HG03442 (cell line): ENCODE measurements at regions not wholly inside any gene's neighbourhood (a gene's known extent, or its start where the extent isn't known, plus 50 kb on each side); places are given as distances from the start of the nearest gene placed in this dataset.

Experiments
- ATAC-seq: cut with Tn5 transposase; IDR thresholded peaks from one replicate; pipeline ENCODE4 v1.9.1; 2021; ENCODE audit warnings: mild to moderate bottlenecking, moderate library complexity; ENCODE audit not compliant: unreplicated experiment

GRCh38 chr11:112398798-112399478 is 138.3 kb upstream of the PLET1 start:
- no peak for ATAC-seq

DNA sequence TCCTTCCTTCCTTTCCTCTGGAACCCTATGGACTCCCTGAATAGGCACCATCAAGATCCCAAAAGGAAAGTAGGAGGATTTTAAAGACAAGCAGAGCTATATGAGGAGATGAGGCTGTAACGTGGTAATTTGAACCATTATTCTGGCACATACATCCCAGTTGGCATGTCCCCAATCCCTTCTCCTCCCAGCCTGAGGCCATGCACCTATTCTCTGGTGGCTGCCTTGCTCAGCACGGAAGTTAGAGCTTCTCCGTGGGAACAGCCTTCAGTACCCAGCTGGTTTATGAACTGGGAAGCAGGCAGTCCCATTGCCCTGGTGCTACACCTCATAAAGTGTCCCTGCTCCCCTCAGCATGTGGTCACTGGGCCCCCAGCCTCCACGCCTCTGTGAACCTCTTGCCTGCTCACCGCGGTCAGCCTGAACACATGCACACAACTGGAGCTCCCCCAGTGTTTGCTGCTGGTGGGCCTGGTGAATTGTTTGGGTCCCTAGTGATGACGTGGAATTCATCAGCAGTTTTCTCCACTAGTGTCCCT is 139.9 kb upstream of the PLET1 start:
- no peak for ATAC-seq

DNA sequence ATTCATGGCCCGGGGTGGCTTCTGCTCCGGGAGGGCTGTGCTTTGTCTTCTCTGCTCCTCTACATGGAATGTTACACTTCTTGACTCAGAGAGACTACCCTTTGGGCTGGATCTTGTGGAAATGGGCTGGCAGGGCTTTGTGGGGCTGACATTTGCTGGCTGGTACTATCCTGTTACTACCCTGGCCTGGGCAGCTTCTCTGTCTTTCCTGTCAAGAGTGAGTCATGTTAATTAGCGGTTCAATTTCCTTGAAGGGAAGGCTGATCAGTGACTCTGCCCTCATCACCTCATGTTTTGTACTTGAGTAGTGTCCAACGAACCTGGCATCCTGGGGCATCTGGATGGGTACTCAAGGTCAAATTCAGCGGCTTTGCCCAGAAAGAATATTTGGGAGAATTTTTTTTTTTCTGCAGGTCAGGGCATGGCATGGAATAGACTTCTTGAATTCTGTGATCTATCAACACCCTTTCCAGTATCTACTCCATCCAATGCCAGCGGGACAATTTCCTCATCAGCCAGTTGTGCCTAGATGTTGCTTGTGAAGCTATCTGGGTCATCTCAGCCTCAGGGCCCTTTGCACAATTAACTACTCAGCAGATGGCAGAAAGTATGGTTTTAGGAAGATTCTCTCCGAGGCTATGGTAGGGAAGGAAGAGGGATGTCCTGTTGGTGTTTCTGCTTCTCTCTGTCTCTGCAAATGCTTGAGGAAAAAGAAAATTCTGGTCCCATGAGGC is 140.5 kb upstream of the PLET1 start:
- ATAC-seq: no peak

GRCh38 chr11:112403432-112403831 is 142.8 kb upstream of the PLET1 start:
- no peak for ATAC-seq

DNA sequence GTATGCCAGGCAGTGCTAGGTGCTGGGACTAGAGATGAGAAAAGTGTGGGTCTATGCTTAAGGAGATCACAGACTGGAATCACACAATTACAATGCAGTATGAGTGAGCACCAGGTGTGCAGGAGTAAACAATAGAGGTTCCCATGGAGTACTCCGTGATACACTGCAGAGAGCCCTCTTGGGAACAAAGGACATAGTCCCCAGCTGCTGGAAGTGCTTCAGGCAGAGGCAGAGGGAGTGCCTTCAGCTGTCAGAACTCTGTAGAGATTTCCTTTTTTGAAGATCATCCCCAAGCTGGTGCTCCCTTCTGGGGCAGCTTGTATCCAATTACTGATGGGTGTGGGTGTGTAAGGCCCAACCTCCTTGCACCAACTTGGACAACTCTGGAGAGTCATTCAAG is 143.5 kb upstream of the PLET1 start:
- ATAC-seq: no peak

DNA sequence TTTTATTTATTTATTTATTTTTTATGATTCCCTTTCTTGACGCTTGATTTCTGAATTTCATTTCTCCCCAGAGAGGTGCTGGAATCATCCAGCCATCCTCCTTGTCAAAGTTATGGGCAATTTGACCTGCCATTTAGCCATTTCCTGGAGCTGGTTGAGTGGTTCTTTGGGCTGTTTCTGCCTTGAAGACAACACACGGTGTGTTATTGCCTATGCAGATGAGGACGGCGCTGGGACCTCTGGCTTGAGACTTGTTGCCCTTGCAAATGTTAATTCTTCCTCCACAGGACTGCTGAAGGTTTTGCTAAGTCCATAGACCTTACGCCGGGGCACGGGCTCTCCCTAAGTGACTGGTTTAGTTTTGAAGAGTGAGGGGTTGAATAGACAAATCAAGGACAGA is 147.9 kb upstream of the PLET1 start:
- no peak for ATAC-seq

GRCh38 chr11:112410325-112410724 is 149.7 kb upstream of the PLET1 start:
- no peak for ATAC-seq

DNA sequence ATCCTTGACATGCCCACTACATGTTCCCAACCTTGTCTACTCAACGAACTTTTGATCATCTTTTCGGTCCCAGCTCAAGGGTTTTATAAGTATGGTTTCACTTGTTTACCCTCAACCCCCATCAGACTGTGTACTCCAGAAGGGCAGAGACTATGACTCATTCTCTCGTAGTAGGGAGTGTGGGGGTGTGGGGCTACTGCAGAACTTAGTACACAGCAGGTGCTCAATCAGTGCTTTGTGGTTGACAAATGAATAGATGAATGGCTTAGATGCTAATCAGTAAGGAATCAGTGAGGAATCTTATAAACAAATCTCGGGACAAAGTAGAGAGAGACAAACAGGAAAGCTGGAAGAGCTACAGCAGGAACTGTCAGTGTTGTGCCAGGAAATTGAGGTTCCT is 151.7 kb upstream of the PLET1 start:
- no peak for ATAC-seq

GRCh38 chr11:112417339-112417738 is 156.7 kb upstream of the PLET1 start:
- no peak for ATAC-seq

DNA sequence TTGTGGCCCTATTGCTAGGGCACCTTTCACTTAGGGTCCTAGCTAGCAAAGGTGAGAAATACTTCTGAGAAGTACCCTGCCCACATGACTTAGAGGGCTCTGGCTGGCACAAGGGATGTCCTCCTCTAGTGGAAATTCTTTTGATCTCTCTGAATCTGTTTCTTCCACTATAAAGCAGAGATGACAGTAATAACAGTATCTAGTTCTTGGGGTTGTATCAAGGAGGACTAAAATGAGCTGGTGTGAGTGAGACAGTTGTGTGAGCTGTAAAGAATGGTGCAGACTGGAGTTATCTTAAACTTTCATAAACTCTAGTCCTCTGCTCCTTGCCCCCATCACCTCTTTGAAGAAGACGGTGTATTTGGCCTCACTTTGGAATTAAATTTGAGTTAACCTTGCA is 157.8 kb upstream of the PLET1 start:
- no peak for ATAC-seq

DNA sequence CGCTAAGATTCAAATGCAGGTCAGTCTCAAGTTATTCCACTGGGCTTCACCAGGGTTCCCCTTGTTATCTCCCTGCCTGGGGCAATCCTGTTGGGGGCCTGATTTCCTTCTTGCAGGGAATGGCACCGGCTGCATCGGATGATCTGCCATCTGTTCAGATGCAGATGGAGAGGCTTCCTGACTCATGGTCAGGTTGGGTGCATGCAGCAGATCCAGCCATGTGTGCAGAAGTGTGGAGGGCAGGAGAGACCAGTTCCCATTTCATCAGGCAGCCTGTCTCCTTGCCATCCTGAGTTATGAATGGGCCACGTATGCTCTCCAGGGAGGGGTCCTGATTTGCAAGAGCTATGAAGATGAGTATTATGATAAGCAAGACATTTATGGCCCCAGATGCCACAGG is 161.2 kb upstream of the PLET1 start:
- ATAC-seq: no peak

- ATAC-seq: no peak
These were observed 164.5 kb upstream of the PLET1 start for GRCh38 chr11:112425121-112425520.

- no peak for ATAC-seq
These were observed 176.4 kb upstream of the PLET1 start for GRCh38 chr11:112437096-112437495.

- no peak for ATAC-seq
These were observed 179.0 kb upstream of the PLET1 start for GRCh38 chr11:112439614-112440013.

GRCh38 chr11:112440518-112440917 is 179.9 kb upstream of the PLET1 start:
- ATAC-seq: no peak

GRCh38 chr11:112448168-112448567 is 187.5 kb upstream of the PLET1 start:
- no peak for ATAC-seq

DNA sequence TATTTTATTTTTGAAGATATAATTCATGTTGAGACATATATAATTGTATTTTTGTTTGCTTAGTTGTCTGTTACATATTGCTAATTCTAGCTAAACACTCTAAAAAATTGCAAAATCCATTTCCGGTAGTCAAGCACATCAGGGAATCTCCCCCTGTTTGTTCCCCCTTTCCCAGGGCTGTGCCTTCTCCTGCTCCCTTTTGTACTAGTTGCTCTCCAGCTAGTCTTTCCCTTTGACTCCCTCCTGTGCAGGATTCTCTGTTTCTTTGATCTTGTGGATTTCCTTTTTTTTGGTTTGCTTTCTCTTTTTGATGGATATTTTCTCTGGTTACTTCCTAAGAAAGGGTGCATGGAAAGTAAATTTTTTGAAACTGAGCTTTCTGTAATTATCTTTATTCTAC is 188.1 kb upstream of the PLET1 start:
- no peak for ATAC-seq

- no peak for ATAC-seq
These were observed 190.6 kb upstream of the PLET1 start for GRCh38 chr11:112451250-112451649.

- ATAC-seq: no peak
These were observed 193.2 kb upstream of the PLET1 start for GRCh38 chr11:112453601-112454577.

DNA sequence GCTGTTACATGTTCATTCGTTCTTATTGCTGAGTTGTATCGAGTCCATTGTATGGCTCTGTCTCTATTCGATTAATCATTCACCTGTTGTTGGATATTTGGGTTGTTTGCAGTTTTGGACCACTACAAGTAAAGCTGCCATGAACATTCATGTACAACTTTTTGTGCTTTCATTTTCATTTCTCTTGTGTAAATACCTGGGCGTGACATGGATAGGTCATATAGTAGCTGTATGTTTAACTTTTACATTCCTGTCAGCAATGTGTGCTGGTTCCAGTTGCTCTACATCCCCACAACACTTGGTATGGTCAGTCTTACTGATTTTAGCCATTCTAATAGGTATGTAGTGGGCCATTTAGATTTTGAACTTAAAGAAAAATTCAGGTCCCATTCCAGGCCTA is 194.2 kb upstream of the PLET1 start:
- ATAC-seq: no peak

DNA sequence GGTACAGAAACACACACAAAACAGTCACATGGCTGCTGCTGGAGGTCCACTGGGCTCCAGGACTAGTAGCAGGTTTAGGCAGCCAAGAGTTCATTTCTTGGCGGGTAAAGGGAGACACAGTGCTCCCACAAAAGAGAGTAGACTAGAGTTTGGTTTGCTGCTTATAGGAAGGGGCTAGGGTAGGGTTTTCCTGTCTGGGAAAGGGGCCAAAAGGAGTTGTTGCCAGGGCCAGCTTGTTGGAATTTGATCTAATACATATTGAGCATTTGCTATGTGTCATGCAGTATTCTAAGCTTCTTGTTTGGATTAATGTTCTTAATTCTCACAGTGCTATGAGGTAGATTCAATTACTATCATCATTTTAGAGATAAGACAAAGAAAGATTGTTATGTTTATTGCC is 195.1 kb upstream of the PLET1 start:
- ATAC-seq: no peak
